ENCODE measurements at regions not wholly inside any gene's neighbourhood (a gene's known extent, or its start where the extent isn't known, plus 50 kb on each side); places are given as distances from the start of the nearest gene placed in this dataset.

- no peak for TF ChIP-seq ZNF704 (tag by site-specific recombination; IDR thresholded peaks at IDR 0.05)
- TF ChIP-seq ZNF660 (tag by site-specific recombination; IDR thresholded peaks at IDR 0.05), result no peak
- no peak for TF ChIP-seq CTCF (tag by site-specific recombination; IDR thresholded peaks at IDR 0.05)
- TF ChIP-seq ZBTB26 (tag by site-specific recombination; optimal IDR thresholded peaks at IDR 0.05), result no peak
- TF ChIP-seq PBX3 (CRISPR knock-in tag; IDR thresholded peaks at IDR 0.05), result no peak
These were observed 1807.7 kb downstream of the OLFM4 start for GRCh38 chr13:54836273-54836672.
